NCI-H2171 (cell line): ENCODE measurements at regions not wholly inside any gene's neighbourhood (a gene's known extent, or its start where the extent isn't known, plus 50 kb on each side); places are given as distances from the start of the nearest gene placed in this dataset.

ENCODE experiments used
- DNase-seq: peaks from one replicate; lab custom pipeline; 2025; lab: John Stamatoyannopoulos, UW

GRCh38 chr20:52572687-52573086 lies 381.1 kb upstream of the ZFP64 start:
- no peak for DNase-seq

DNA sequence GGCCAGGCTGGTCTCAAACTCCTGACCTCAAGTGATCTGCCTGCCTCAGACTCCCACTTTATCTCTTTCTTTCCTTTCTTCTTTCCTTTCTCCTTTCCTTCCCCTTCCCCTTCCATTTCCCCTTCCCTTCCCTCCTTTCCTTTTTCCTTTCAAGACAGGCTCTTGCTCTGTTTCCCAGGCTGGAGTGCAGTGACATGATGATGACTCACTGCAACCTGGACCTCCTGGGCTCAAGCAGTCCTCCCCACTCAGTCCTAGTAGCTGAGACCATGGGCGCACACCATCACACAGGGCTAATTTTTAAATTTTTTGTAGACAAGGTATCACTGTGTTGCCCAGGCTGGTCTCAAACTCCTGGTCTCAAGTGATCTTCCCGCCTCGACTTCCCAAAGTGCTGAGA lies 377.6 kb upstream of the ZFP64 start:
- DNase-seq = no peak

GRCh38 chr20:52565614-52566013 lies 374.0 kb upstream of the ZFP64 start:
- no peak for DNase-seq

- no peak for DNase-seq
Measured at GRCh38 chr20:52564594-52564993, 373.0 kb upstream of the ZFP64 start.

DNA sequence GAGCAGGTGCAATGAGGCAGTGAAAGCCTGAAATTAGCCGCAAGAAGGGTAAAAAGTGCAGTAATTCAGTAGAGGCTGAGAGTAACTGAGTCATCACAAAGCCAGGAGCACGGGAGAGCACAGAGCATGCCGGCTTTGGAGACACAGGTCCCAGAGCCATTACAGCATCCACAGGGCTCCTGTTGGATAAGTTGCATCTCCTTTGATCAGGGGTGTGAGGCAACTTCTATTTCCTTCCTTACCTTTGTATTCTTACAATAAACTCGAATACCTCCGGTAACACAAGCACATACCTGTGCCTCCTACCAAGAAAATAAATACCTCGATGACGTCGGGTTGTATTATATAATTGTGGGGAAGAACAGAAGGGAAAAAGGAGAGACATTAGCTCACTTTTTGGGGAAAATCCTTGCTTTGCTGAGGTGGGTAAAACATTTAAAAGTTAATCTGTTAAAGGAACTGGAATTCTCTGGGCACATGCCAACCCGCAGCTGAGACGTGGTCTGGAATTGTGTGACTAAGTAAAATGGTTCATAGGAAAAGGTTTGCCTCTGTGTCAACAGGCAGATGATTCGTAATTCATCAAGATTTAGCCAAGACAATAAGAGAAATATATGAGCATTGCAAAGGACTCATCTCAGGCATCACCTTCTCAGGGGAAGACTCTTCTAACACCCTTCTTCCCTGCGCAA lies 360.7 kb upstream of the ZFP64 start:
- DNase-seq = no peak

GRCh38 chr20:52542131-52542530 lies 350.6 kb upstream of the ZFP64 start:
- DNase-seq = no peak

- DNase-seq = no peak
Measured at GRCh38 chr20:52540509-52540908, 348.9 kb upstream of the ZFP64 start.

GRCh38 chr20:52539891-52540290 lies 348.3 kb upstream of the ZFP64 start:
- no peak for DNase-seq

DNA sequence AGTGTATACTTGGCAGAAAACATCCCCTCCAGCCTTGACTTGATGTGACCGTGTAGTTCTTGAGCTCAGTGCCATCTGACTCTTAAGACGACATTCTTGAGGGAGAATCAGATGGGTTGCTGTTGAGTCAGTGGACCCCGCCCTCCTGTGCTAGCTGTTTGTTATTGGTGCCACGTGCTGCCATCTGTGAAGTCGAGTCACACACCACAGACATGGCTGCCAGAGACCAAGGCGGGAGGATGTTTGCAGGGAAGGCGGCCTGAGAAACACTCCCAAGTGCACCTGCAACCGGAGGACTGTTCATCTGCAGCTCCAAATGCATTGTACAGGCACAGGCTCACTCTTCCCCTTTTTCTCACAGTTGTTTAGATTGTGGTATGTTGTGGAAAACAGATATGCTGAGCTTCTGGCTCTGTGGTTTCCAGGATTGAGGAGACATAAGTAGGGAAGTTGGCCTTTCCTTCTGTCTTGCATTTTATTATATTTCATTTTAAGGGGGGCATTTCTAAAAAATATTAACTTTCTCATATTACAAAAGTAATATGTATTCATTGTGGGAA lies 345.3 kb upstream of the ZFP64 start:
- no peak for DNase-seq

- DNase-seq = no peak
Measured at GRCh38 chr20:52536040-52536439, 344.5 kb upstream of the ZFP64 start.

- no peak for DNase-seq
Measured at GRCh38 chr20:52534616-52535015, 343.0 kb upstream of the ZFP64 start.

DNA sequence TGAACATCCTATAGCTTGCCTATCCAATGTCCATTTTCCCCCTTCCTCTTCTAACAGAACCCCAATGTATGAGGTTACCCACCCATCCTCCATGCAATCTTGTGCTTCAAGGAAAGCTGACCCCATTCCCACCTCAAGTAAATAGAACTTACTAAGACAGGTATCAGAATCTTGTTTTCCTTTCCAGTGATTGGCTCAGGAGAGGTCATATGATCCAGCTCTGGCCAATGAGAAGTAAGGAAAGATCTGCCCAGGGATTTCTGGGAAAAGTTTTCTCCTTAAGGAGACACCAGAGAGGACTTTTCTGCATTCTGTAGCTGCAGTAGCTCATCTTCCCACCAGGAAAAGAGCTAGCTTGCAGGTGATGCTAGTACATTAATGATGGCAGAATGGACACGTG lies 341.8 kb upstream of the ZFP64 start:
- DNase-seq = no peak

- DNase-seq = no peak
Measured at GRCh38 chr20:52532674-52533073, 341.1 kb upstream of the ZFP64 start.

GRCh38 chr20:52530571-52530970 lies 339.0 kb upstream of the ZFP64 start:
- no peak for DNase-seq

DNA sequence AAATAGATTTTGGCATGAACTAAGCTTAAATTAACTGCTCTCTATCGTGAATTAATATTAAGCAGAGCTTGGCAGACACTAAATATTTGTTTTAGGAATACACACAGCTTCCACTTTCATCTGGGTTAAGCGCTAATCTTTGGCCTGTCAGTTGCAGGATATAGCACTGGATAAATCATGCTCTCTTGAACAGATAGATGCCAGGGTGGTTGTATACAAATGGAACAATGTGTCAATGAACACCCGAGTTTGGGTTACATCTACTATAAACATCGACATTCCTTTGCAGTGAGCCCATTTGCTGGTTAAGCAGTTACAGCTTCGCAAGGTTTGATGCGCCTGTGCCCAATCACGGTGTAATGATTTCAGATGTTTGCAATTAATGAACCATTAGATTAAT lies 338.2 kb upstream of the ZFP64 start:
- DNase-seq = no peak

DNA sequence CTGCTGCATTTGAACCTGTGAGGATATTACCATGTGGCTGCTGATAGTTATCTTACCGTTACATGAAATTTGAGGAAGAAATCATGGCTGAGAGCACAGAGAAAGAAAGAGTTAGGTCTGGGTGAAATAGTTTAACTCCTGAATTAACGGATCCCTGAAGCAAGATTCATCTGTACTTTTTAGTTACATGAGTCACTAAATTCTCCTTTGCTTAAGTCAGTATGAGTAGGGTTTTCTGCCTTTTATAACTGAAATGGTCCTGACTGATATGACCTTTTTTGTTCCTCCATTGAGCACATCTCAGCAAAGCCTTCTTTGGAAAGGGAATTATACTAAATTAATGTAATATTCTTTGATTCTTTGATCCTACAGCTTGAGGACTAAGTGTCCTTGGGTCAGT lies 333.3 kb upstream of the ZFP64 start:
- no peak for DNase-seq

GRCh38 chr20:52518735-52519134 lies 327.2 kb upstream of the ZFP64 start:
- no peak for DNase-seq

DNA sequence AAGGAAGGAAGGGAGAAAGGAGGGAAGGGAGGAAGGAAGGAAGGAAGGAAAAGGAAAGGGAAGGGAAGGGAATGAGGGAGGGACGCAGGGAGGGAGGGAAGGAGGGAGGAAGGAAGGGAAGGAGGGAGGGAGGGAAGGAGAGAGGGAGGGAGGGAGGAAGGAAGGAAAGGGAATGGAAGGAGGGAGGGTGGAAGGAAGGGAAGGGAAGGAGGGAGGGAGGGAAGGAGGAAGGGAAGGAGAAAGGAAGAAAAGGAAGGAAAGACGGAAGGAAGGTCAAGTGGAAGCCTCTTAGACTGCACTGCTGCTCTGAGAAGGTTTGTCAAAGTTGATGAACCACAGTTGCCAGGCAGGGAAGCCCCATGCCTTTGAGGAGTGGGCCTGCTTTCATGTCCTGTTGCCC lies 324.3 kb upstream of the ZFP64 start:
- no peak for DNase-seq

DNA sequence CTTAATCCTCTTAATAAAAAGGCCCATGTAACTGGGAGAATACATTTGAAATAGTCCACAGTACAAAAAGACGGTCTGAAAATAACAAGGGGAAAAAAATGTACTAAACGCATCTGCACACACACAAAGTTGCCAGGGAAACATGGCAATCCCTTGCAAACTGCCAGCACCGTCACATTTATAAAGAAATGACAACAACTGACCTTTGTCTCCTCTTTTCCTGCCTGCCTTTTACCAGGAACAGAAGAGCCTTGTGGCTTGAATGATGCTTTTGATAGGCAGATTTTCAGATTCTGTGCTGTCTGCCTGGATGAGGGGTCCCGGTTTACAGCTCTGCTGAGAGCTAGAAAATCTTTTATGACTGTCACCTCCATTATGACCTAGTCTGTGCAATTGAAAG lies 308.6 kb upstream of the ZFP64 start:
- DNase-seq = no peak

DNA sequence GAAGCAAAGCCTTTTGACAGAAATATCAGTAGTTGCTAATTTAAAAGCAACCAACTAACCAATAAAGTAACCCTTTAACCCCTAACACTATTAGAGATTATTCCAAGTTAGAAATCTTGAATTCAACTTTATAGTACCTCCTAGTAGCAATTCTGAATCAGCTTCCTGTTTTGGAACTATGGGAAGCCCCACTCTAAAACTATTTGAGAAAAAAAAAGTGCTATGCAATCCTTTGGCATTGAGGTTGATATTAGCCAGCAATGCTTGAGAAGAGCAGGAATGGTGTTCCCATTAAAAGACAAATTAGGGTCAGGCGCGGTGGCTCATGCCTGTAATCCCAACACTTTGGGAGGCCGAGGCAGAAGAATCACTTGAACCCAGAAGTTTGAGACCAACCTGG lies 306.2 kb upstream of the ZFP64 start:
- DNase-seq = no peak

DNA sequence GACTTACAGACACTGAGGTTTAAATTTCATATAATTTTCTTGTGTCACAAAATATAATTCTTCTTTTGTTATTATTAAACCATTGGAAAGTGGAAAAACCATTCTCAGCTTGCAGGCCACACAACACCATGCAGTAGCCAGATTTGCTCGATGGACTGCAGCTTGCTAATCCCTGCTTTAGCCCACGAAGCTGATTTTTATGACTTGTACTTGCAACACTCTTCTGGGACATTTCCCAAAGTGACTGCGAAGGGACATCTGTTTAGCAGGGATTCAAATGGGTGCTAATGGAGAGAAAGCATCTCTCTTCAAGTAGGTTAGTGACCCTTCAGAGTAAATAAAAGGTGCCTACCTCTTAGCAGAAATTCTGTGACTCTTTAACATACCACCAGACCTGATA lies 304.6 kb upstream of the ZFP64 start:
- no peak for DNase-seq

DNA sequence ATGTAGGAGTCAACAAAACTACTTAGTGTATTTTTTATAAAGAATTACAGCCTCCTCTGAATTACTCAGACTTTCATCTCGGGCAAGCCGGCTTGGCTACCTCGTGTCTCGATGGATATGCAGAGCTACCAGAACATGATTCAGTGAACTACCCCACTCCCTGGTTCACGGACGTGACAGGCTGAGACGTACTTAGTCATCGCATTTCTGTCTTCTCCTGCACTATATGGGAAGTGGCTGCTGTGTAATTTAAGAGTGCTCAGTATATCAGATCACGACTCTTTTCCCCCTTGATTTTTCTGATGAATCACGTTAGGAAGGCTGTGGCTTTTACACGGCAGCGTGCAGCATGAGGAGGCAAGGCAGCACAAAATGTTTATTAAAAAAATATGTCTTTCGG lies 302.7 kb upstream of the ZFP64 start:
- DNase-seq = no peak

GRCh38 chr20:52493171-52493721 lies 301.7 kb upstream of the ZFP64 start:
- no peak for DNase-seq
